Ovary (tissue), 3 donors: ENCODE measurements at regions not wholly inside any gene's neighbourhood (a gene's known extent, or its start where the extent isn't known, plus 50 kb on each side); places are given as distances from the start of the nearest gene placed in this dataset.

ENCODE experiments used
- EP300 ChIP-seq: sonication (generic); formaldehyde crosslinking; IDR thresholded peaks from one replicate; pipeline ENCODE4 v1.6.1; 2017; ENCODE audit warnings: antibody characterized with exemption
- POLR2A ChIP-seq: fragments of 450-650 bp; IDR thresholded peaks from one replicate; pipeline ENCODE4 v1.6.1; 2017; ENCODE audit warnings: antibody characterized with exemption, mild to moderate bottlenecking, moderate library complexity
- TF ChIP-seq, protein P1 (sequence below), 3 donors: fragments of 450-650 bp in 2 of 3; fragments of 200-600 bp in 1 of 3; IDR thresholded peaks; one replicate each; pipeline versions ENCODE4 v1.5.1 to v1.8.0; 2016 to 2022; ENCODE audit warnings: antibody characterized with exemption in 3 of 3, mild to moderate bottlenecking in 1 of 3
- donor health status: DM: no; HTN: no; CAD: no.

DNA sequence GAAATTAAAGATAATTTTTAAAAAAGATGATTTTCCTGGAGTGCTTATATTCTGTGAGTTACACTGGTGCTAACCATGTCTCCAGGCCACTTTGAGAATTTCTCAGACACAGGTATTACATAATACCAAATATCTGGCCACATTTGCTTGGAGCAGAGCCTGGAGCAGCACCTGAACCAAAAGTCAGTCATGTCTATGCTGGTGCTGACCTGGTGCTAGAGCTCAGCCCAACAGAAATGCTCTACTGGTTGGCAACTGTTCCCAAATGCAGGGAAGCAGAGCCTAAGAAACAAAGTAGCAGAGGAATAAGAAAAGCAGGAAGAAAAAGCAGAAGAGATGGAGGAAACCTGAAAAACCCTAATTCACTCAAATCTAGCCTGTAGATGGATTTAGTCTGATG lies 135.7 kb upstream of the SLC7A14 start:
- TF ChIP-seq, protein P1, sequence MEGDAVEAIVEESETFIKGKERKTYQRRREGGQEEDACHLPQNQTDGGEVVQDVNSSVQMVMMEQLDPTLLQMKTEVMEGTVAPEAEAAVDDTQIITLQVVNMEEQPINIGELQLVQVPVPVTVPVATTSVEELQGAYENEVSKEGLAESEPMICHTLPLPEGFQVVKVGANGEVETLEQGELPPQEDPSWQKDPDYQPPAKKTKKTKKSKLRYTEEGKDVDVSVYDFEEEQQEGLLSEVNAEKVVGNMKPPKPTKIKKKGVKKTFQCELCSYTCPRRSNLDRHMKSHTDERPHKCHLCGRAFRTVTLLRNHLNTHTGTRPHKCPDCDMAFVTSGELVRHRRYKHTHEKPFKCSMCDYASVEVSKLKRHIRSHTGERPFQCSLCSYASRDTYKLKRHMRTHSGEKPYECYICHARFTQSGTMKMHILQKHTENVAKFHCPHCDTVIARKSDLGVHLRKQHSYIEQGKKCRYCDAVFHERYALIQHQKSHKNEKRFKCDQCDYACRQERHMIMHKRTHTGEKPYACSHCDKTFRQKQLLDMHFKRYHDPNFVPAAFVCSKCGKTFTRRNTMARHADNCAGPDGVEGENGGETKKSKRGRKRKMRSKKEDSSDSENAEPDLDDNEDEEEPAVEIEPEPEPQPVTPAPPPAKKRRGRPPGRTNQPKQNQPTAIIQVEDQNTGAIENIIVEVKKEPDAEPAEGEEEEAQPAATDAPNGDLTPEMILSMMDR (IDR thresholded peaks at IDR 0.05): no peak
- no peak for TF ChIP-seq POLR2A
- TF ChIP-seq EP300: no peak
